ENCODE measurements at regions not wholly inside any gene's neighbourhood (a gene's known extent, or its start where the extent isn't known, plus 50 kb on each side); places are given as distances from the start of the nearest gene placed in this dataset.

DNA sequence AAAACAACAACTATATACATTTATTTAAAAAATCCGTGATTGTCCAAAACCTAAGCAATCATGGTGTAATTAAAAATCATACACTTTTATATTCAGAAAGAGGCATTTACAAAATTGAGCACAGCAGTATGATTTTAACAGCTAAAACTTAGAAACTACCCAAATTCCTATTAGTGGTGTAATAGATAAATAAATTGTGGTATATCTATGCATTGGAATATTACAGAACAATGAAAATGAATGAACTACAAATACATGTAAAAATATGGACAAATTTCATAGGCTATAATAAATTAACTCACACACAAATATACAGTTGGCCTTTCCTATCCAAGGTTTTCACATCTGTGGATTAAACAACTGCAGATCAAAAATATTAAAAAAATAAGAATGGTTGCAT is 700.5 kb upstream of the ARPP21 start:
- CTCF ChIA-PET: no interaction called here
- no peaks in the 10 kb centered on the region for H3K9me3 Mint-ChIP-seq (ENCODE audit: low read depth, unreplicated experiment)
- no TSS peak for BruUV-seq (replicated peaks)

DNA sequence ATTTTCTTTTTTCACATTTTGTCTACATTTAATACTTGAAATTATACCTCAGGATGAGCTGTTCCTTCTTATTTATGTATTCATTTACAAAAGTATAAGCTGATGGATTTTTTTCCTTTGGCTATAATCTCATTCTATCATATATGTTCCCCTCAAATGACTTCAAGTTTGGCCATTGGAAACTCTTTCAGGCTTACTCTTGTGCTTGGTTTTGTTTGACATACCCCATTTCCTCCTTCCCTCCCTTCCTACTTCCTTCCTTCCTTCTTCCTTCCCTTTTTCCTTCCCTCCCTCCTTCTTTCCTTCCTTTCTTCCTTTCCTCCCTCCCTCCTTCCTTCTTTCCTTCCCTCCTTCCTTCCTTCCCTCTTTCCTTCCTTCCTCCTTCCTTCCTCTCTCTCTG is 697.1 kb upstream of the ARPP21 start:
- no peaks in the 10 kb centered on the region for H3K27me3 Mint-ChIP-seq (ENCODE audit: unreplicated experiment)
- BruUV-seq (replicated peaks): no TSS peak
- H3K9me3 Mint-ChIP-seq (ENCODE audit: low read depth, unreplicated experiment): peaks cover 3% of the 10 kb centered on the region
- intact Hi-C loops (cut with micrococcal nuclease; ENCODE audit: unreplicated experiment): no loop called here
- TF ChIP-seq, protein P1, sequence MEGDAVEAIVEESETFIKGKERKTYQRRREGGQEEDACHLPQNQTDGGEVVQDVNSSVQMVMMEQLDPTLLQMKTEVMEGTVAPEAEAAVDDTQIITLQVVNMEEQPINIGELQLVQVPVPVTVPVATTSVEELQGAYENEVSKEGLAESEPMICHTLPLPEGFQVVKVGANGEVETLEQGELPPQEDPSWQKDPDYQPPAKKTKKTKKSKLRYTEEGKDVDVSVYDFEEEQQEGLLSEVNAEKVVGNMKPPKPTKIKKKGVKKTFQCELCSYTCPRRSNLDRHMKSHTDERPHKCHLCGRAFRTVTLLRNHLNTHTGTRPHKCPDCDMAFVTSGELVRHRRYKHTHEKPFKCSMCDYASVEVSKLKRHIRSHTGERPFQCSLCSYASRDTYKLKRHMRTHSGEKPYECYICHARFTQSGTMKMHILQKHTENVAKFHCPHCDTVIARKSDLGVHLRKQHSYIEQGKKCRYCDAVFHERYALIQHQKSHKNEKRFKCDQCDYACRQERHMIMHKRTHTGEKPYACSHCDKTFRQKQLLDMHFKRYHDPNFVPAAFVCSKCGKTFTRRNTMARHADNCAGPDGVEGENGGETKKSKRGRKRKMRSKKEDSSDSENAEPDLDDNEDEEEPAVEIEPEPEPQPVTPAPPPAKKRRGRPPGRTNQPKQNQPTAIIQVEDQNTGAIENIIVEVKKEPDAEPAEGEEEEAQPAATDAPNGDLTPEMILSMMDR (IDR thresholded peaks at IDR 0.05; ENCODE audit: unreplicated experiment): no peak
- DNase-seq: no peak
- H3K4me3 Mint-ChIP-seq (ENCODE audit: low read depth, unreplicated experiment): no peak overlapping the region
- CTCF ChIA-PET: no interaction called here
- H3K4me1 Mint-ChIP-seq (ENCODE audit: low read depth, unreplicated experiment): no peaks in the 10 kb centered on the region
- no peak overlapping the region for H3K27ac Mint-ChIP-seq (ENCODE audit: unreplicated experiment)
- H3K36me3 Mint-ChIP-seq (ENCODE audit: insufficient read depth, unreplicated experiment): no peaks in the 10 kb centered on the region

More for the DNA sequence above, 700.5 kb upstream of the ARPP21 start:
- TF ChIP-seq, protein P1 (IDR thresholded peaks at IDR 0.05; ENCODE audit: unreplicated experiment): no peak
- intact Hi-C loops (cut with micrococcal nuclease; ENCODE audit: unreplicated experiment): no loop called here
- H3K4me1 Mint-ChIP-seq (ENCODE audit: low read depth, unreplicated experiment): no peaks in the 10 kb centered on the region
- no peaks in the 10 kb centered on the region for H3K36me3 Mint-ChIP-seq (ENCODE audit: insufficient read depth, unreplicated experiment)
- no peak overlapping the region for H3K27ac Mint-ChIP-seq (ENCODE audit: unreplicated experiment)
- H3K27me3 Mint-ChIP-seq (ENCODE audit: unreplicated experiment): no peaks in the 10 kb centered on the region
- DNase-seq: no peak
- H3K4me3 Mint-ChIP-seq (ENCODE audit: low read depth, unreplicated experiment): no peak overlapping the region

DNA sequence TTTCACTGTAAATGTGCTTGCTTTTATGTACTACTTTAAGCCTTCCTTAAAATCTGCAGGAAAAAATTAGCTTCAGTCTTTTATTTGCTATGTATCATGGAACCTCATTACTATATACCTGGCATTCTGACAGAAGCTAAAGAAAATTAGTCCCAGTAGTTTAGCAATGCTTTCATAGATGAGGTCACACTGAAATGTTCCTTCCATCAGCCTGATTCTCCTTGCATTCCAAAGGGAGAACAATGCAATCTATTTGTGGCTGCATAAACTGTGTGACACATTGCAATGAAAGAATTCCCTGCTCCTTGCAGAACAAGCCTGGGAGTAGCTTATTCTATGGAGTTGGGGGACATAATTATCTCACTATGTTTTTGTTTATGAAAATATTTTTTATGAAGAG is 691.5 kb upstream of the ARPP21 start:
- CTCF ChIA-PET: interaction anchor here (0.5 kb wide), 1 partner anchor 682 kb away, joined by 4 read pairs; no protein-coding TSS in a partner anchor
- Mint-ChIP-seq H3K36me3 (ENCODE audit: insufficient read depth, unreplicated experiment) (no peaks in the 10 kb centered on the region), H3K4me3 (ENCODE audit: low read depth, unreplicated experiment) (no peak overlapping the region), H3K4me1 (ENCODE audit: low read depth, unreplicated experiment) (no peaks in the 10 kb centered on the region), H3K27ac (ENCODE audit: unreplicated experiment) (no peak overlapping the region), H3K27me3 (ENCODE audit: unreplicated experiment) (no peaks in the 10 kb centered on the region), H3K9me3 (ENCODE audit: low read depth, unreplicated experiment) (peaks cover 5% of the 10 kb centered on the region)
- intact Hi-C loops (cut with micrococcal nuclease; ENCODE audit: unreplicated experiment): no loop called here
- no TSS peak for BruUV-seq (replicated peaks)
- TF ChIP-seq, protein P1 (IDR thresholded peaks at IDR 0.05; ENCODE audit: unreplicated experiment): no peak
- no peak for DNase-seq

DNA sequence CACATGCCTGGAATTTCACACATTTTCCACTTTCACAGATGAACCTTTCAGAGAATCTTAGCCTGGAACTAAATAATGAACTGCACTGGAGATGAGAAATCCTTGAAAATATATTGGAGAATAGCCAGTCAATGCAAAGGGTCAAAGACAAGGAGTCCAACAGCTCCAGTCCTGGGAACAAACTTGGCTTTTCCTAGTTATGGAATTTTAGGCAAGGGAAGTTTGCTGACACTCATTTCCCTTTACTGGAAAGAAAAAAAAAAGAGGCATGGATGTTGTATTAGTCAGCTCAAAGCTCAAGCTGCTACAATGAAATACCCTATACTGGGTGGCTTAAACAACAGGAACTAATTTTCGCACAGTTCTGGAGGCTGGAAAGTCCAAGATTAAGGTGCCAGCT is 690.8 kb upstream of the ARPP21 start:
- no peaks in the 10 kb centered on the region for H3K4me1 Mint-ChIP-seq (ENCODE audit: low read depth, unreplicated experiment)
- H3K4me3 Mint-ChIP-seq (ENCODE audit: low read depth, unreplicated experiment): no peak overlapping the region
- DNase-seq: no peak
- H3K36me3 Mint-ChIP-seq (ENCODE audit: insufficient read depth, unreplicated experiment): no peaks in the 10 kb centered on the region
- BruUV-seq (replicated peaks): no TSS peak
- no peak overlapping the region for H3K27ac Mint-ChIP-seq (ENCODE audit: unreplicated experiment)
- intact Hi-C loops (cut with micrococcal nuclease; ENCODE audit: unreplicated experiment): no loop called here
- H3K27me3 Mint-ChIP-seq (ENCODE audit: unreplicated experiment): no peaks in the 10 kb centered on the region
- TF ChIP-seq, protein P1 (IDR thresholded peaks at IDR 0.05; ENCODE audit: unreplicated experiment): no peak
- CTCF ChIA-PET: no interaction called here
- peaks cover 5% of the 10 kb centered on the region for H3K9me3 Mint-ChIP-seq (ENCODE audit: low read depth, unreplicated experiment)

Data from Calu3 (cell line).